CD4-positive, alpha-beta T cell treated with Interleukin-4 for 4 hours (primary cell): ENCODE measurements at regions not wholly inside any gene's neighbourhood (a gene's known extent, or its start where the extent isn't known, plus 50 kb on each side); places are given as distances from the start of the nearest gene placed in this dataset.

Experiments used
- DNase-seq: peaks from one replicate; pipeline ENCODE4 v3.0.0-alpha.2; 2020

DNA sequence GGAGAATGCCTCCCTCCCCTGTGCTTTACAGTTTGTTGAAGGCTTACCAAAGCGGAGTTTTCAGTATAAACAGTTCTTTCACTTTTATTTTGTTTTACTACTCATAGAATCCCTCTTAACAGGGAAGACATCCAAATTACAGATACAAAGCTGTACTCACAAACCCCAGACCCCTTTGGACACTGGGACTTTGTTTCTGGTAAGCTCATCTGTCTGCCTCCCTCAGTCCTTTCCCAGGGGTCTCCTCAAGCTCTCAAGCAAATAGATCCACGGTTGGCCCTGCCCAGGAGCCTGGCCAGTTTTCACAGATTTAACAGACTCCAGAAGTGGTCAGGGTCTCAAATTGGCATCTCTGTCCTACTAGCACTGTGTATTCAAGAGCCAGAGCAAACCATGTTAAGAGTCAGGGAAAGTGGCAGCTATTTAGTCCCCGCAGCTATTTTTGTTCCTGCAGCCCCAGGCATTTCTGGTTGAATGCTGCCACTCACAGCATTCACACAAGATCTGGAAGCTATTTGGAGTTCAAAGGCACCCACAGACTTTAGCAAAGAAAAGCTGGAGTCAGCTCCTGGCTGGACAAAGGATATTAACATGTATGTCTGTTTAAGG, 54.2 kb downstream of the TMEM100 start:
- DNase-seq = no peak

DNA sequence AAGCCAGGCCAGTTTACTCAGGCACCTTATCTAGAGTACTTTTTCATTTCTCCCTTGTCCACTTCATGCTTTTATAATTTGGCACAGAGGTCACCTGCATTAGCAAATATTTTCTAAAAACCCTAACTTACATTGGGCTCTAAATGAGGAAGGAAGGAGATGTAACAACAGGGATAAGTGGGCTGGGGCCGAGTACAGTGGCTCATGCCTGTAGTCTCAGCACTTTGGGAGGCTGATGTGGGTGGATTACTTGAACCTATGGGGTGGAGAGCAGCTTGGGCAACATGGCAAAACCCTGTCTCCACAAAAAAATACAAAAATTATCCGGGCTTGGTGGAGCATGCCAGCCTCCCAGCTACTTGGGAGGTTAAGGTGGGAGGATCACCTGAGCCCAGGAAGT, 55.9 kb downstream of the TMEM100 start:
- DNase-seq = no peak

DNA sequence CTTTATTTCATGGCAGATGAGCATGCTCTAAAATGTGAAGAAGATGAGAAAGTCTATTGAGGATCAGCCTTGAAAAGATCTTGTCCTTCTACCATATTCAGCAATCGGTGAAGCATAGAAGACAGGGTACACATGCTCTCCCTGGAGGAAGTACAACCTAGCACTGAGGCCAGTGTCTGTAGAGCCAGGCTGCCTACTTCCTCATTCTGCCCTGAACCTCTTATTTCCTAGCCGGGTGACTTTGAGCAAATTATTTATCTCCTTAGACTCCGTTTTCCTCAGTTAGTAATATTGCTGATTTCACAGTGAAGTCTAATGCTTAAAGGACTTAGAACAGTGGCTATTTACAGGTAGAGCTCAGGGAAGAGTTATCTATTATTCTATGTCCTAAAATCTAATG, 58.4 kb downstream of the TMEM100 start:
- peak; percentile 2 for DNase-seq

DNA sequence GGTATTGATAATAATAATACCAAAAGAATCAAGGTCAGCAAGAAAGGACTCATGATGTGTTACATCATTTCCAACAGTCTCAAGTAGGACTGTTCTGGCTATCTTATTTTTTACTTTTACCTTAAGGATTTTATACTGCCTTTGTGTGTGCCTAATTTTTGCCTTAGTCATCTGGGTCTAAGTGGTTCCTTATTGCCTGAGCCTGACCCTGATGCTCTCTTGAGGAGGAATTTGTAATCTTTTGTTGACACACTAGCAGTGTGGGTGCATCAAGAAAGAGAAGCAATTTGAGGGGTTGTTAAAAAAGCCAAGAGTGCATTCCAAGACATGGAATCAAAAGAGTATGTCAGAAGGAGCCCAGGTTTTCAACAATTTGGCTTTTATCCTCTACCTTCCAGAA, 59.3 kb downstream of the TMEM100 start:
- DNase-seq = no peak

DNA sequence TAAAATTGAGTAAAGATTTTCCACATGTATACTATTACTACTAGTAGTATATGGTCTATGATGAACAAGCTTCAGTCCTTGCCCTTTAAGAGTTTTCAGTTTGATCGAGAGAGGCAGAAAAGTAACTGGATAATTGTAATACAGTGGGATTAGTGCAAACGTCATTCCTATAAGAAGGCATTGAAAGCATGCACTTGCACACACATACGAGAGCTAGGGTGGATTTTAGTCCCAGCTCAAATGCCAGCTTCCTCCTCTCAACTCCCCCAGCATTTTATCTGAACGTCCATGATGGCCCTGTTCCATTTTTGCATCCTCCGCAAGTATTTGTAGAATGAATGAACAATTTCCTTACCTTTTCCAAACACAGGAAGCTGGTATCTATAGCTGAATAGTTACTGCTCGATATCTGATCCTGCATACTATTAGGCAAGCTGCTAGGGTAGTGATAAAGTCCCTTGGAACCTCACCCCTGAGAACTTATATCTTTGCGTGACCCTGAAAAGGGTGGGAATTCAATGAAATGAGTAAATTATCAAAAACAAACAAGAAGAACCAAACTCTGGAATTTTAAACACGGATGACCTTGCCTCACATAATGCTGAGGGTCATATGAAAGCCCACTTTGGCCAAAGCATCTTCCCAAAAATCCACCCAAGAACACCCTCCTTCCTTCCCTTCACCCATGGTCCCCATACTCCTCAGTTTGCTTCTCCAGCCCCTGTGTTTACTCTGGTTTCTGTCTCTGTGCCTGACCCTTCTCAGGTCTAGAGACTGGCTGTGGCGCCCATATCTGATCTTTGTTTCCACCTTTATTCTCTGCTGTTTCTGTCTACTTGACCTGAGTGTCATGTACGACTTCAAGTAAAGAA, 60.5 kb downstream of the TMEM100 start:
- no peak for DNase-seq

DNA sequence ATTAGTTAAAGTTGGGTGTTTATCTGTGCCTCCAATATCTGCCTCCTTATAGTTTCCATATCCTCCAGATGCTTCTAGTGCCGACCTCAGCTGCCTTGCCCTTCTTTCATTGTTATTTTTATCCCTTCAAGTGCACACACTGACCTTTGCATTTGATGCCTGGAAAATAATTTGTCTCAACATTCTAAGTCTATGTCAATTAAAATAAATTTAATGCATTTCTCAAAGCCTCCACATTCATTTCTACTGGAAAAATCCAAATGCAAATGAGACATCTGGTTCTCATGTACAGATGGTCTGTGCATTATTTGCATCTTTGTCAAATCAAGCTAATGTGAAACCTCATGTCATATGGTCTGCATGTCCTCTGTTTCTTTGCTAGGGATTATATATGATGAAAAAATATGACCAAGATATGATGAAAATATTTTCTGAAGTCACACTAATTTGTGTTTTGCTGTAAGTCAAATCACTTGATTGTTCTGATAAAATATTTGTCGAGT, 61.4 kb downstream of the TMEM100 start:
- no peak for DNase-seq

DNA sequence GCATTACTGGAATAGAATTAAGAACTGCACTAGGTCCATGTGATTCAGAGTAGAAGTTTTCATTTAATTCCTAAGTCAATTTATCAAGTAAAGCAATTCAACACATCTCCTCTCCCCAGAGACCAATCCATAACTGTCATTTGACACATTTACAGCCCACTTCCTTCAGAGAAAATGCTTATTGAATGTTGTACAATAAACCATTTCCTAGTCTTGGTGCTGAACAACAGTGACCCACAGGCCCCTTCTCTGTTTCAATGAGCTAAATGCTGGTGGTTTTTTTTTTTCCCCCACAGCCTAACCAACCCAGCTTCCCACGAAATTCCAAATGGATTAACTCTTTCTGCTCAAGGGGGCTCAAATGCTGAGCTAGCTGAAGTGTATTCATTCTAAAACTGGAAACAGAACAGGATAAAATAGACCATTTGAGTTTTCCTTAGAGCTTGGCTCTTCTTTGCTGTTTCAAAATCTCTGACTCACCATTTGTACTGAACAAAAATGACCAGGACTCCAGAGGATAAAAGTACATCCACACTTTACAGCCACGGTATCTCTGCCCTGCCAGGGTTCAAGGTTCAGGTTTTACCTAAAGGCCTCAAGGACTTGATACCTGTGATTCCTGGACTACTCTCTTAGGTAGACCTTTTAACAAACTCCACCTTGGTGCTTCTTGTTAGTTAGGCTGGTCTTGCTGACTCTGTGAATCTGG, 62.3 kb downstream of the TMEM100 start:
- DNase-seq = no peak

DNA sequence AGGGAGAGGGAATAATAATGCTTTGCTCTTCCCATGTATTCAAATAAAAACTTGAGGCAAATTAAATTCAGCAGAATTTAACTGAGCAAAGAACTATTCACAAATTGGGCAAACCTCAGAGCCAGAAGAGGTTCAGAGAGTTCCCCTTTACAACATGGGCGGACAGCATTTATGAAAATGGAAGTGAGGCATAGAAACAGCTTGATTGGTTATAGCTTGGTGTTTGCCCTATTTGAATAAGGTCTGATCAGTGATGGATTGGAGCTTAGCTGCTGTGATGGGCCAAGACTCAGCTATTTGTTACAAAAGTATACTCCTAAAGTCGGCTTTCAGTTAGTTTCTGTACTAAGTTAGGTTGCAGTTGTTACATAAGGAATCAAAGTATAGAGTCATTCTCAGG, 63.0 kb downstream of the TMEM100 start:
- no peak for DNase-seq

DNA sequence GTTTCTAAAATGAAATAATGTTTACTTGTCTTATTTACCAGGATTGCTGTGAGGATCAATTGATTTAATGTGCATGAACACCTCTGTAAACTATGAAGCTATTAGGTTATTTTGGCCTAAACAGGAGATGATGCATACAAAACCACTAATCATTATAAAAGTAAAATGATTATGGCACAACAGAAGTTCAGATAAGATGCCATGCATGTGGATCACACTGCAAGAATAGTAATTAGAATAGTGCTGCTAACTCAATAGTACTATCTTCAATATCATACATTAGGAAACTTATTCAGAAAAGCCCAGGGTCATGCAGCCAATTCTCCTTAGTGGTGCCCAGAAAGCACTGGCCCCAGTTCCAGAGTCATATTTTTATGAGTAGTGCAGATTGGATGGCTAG, 66.9 kb downstream of the TMEM100 start:
- DNase-seq = no peak

DNA sequence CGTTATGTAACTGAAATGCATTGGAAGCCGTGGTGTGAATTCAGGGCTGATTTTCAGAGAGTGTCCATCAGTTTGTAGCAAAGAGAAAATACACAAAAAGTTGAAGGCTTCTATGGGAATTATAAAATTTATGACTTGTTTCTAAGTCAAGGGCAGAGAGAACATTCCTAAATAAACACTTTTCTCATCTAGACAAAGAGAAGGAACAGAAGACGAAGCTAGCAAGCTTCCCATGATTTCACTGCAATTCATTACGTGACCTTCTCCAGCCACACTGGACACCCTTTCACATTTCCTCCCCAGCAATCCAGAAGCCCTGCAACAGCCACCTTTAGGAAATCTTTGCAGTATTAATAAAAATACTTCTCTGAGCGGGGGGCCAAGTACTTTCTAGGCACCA, 67.8 kb downstream of the TMEM100 start:
- DNase-seq = no peak

DNA sequence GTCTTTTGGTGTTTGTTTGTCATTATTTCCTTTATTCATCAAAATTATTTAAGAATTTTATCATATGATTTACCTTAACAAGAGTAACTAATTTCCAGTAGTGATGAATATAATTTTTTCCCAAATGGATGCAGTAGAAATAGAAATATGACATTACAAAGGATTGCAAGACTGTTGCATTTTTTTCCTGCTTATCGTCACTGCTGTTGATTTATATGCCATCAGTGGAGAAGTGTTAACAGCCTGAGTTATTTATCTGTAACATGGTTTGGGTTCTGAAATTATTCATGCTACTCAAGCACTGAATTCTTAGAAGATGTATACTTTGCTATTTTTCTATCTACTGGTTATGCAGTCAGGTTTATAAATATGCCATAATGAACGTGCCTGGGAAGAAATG, 68.6 kb downstream of the TMEM100 start:
- DNase-seq = no peak

DNA sequence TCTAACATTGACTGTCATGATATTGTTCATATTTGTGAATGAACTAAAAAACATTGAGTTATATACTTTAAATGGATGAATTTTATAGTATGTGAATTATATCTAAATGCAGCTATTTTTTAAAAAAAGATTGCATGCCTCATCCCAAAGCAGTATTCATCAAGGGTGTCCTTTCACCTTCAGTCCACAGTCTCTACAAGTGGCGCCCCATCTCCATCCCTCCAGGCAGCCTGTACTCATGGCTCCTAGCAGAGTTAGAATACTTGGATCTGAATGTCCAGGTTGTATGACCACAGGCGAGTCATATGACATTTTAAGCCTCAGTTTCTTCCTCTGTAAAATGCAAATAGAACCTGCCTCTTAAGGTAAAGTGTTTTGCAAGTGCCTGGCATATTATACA, 69.8 kb downstream of the TMEM100 start:
- DNase-seq = no peak

DNA sequence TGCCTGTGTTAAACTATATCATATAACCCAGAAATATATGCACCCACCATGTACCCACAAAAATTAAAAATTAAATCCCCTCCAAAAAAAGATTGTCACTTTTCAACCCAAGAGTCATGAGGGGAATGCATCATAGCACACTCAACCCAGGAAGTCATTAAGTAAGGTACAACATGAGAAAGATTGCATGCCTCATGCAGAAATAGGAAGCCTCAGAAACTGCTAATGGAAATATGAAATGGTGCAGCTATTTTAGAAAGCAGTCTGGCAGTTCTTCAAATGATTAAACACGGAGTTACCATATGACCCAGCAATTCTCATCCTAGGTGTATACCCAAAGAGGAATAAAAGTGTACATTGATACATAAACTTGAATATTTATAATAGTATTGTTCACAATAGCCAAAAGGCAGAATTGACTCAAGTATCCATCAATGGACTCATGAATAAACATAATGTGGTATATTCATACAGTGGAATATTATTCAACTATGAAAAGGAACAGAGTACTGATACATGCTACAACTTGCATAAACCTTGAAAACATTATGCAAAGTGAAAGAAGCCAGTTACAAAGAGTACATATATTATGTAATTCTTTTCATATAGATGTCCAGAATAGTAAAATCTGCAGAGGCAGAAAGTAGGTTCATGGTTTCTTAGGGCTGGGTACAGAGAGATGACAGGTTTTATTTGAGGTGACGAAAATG, 70.4 kb downstream of the TMEM100 start:
- DNase-seq = no peak

DNA sequence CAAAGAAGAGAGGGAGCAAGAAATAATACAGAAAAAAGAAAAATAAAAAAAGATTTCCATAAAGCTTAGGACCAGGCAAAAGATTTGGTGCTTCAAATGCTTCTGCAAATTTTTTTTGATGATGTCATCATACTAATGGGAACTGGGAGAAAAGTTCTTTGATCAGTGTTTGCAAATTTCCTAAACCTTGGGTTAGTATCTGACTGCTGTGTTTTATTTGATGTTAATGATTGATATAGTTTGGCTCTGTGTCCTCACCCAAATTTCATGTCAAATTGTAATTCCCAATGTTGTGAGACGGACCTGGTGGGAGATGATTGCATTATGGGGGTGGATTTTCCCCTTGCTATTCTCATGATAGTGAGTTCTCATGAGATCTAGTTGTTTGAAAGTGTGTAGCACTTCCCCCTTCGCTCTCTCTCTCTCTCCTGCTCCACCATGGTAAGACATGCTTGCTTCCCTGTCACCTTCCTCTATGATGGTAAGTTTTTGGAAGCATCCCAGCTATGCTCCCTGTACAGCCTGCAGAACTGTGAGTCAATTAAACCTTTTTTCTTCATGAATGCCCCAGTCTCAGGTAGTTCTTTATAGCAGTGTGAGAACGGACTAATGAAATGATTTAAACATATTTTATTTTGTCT, 72.6 kb downstream of the TMEM100 start:
- DNase-seq = no peak

DNA sequence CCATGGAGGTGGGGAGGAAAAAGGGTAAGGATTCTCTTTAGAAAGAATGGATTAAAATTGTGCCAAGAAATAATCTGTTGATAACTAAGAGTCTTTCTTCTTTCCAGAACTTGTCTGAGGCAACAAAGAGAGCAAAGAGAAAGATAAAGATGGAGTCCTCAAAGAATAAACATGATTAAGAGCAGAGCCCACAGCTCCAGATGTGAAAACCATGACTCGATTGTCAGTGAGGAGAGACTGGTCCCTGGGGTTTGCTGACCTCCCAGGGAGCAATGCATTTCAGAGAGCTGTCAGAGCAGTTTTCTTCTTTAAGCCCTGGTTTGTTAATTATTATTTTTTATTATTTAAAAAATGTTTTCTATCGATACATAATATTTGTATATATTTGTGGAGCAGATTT, 74.6 kb downstream of the TMEM100 start:
- DNase-seq = no peak

DNA sequence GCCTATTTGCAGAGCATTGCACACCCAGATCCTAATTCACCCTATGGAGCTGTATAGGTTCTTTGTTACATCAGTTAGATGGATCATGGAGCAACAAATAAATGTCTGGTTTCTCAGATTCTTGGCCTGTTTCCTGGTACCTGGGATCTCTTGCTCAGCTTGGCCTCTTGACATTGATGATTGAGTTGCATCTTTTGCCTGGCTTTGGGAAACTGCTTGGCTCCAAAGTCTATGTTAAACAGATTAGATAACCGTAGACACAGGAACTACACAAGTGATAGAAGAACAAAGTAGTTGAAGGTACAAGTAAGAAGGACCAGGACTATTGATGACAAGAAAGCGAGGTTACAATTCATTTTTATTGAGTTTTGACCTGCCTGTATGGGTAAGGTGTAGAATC, 77.3 kb downstream of the TMEM100 start:
- no peak for DNase-seq

DNA sequence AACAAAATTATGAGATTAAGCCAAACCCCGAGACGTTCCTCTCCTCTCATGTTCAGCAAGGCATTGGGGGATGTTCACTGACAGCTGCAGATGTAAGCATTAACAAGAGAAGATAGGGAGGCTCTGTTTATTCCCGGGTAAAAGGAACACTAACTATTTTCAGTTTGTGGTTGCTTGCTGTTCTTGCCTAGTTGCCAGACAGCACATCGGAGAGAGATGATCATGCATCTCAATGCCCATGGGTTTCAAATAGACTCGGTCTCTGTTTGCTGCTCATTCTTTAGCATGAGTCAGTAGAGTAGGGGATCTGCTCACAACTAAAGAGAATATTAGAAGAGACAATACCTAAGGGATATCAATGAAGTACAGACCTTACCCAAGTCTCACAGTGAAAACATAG, 78.3 kb downstream of the TMEM100 start:
- DNase-seq = no peak

DNA sequence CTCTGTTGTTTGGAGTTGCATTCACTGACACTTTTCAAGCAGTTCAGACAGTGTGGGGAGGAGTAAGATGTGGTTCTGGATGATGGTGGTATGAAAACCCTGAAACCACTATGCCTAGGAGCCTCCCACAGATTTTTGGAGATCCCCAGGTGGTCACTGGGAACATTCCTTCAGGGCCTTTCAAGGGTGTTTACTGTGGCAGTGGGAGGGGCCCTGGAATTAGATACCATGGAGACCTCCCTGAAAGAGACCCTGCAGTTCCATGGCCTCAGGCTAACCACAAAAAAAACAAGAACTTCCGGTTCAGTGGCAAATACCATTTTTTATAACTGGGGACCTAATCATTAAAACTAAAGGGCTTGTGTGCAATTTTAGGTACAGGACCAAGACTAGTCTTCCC, 79.9 kb downstream of the TMEM100 start:
- no peak for DNase-seq

DNA sequence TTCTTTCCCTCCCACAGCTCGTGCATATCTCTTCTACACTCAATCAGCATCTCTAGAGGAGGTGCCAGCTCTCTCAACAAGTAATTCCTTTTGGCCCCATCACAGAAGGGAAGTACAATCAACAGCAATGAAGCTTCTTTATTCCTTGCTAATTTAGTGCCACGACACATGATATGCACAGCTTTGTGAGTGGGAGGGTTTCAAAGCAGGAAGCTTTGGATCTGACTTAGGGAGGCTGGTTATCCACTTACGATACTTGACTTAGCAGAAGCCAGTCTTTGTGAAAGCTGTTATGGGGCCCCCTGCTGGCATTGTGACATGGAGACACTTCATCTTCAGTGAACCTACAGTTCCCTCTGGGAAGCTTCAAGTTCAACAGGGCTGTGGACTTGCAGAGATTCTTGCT, 81.0 kb downstream of the TMEM100 start:
- DNase-seq = peak; percentile 21

DNA sequence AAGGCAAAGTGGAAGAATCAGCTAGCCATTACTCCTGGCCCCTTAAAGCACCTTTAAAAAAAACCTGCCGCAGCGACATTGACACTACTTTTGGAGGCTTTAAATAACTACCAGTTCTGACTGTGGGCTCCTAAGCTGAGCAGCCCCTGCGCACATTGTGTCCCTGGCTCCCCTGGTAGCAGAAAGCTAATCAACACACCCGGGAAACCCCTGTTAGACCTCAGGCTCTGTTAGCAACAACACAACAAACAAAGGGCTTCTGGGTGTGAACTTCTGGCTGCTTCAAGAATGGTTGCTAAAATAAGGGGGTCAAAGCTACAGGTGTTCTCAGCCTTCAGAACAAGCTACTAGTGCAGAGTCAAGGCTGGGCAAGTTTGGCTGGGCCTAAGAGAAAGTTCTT, 83.6 kb downstream of the TMEM100 start:
- no peak for DNase-seq

DNA sequence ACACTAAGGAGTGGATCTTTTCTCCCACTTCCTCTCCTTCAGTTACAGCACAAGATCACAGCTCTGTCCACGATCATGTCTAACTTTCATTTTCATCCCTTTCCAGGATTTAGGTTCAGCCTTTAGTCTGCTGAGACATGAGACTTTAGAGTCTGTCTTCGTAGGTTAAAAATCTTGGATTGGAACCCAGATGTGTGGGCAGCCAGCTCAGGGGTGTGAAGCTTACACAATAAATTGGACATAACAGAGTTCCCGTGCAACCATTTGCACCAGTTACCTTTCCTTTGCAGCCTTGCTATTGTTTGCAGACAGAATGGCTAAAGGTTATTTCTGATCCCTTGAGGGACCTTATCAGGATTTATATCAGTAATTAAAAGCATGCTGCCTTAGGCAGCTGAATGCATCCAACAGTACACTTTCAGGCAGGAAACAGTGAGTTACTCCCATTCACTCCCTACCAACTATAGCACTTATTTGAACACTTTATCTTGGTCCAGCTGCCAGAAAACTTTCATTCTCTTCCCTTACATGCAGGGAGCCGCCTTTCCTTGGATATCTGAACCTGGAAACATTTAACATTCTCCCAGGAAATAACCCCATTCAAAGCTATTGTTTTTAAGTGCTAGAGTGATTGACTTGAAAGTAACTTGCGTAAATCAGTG, 87.3 kb downstream of the TMEM100 start:
- DNase-seq = no peak

DNA sequence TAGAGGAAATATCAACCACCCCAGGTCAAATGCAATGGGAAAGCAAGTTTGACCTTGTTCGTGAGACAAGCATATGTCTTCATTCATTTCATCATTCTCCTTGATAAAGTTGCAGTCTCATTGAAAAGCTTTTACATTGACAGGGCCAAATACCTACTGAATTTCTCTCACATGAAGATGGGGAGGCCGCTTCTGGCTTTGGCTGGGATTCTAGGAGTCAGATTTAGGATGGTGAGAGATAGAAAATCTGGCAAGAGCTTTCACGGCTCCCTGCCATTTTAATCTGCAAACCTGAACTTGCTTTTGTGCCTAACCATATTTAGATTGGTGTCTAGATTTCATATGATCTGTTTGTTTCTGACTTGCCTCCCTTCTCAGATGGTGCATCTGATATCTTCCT, 88.0 kb downstream of the TMEM100 start:
- DNase-seq = no peak
